NCI-H2196 (cell line): ENCODE measurements at regions not wholly inside any gene's neighbourhood (a gene's known extent, or its start where the extent isn't known, plus 50 kb on each side); places are given as distances from the start of the nearest gene placed in this dataset.

Source experiments
- DNase-seq: peaks from one replicate; lab custom pipeline; 2025; ENCODE audit not compliant: unreplicated experiment; lab: John Stamatoyannopoulos, UW

GRCh38 chr3:107028086-107028485 lies 349.2 kb upstream of the CCDC54 start:
- no peak for DNase-seq

- no peak for DNase-seq
Observed at GRCh38 chr3:107028626-107029025, 348.6 kb upstream of the CCDC54 start.

- DNase-seq: no peak
Observed at GRCh38 chr3:107032111-107032510, 345.1 kb upstream of the CCDC54 start.

- no peak for DNase-seq
Observed at GRCh38 chr3:107034142-107034541, 343.1 kb upstream of the CCDC54 start.

GRCh38 chr3:107035176-107035575 lies 342.1 kb upstream of the CCDC54 start:
- no peak for DNase-seq

- DNase-seq: no peak
Observed at GRCh38 chr3:107044677-107045076, 332.6 kb upstream of the CCDC54 start.

GRCh38 chr3:107045791-107046190 lies 331.4 kb upstream of the CCDC54 start:
- DNase-seq: no peak

GRCh38 chr3:107055181-107055942 lies 321.9 kb upstream of the CCDC54 start:
- no peak for DNase-seq

- no peak for DNase-seq
Observed at GRCh38 chr3:107061466-107061865, 315.8 kb upstream of the CCDC54 start.

GRCh38 chr3:107062310-107062709 lies 314.9 kb upstream of the CCDC54 start:
- no peak for DNase-seq

GRCh38 chr3:107062787-107063186 lies 314.5 kb upstream of the CCDC54 start:
- DNase-seq: no peak

- DNase-seq: no peak
Observed at GRCh38 chr3:107063351-107063750, 313.9 kb upstream of the CCDC54 start.

- peak; percentile 90 for DNase-seq
Observed at GRCh38 chr3:107064405-107065060, 312.7 kb upstream of the CCDC54 start.

- peak; percentile 69 for DNase-seq
Observed at GRCh38 chr3:107065094-107065861, 312.0 kb upstream of the CCDC54 start.

- no peak for DNase-seq
Observed at GRCh38 chr3:107067421-107067820, 309.8 kb upstream of the CCDC54 start.

GRCh38 chr3:107068980-107069379 lies 308.3 kb upstream of the CCDC54 start:
- no peak for DNase-seq

GRCh38 chr3:107076946-107077345 lies 300.3 kb upstream of the CCDC54 start:
- DNase-seq: no peak

- no peak for DNase-seq
Observed at GRCh38 chr3:107077391-107077790, 299.8 kb upstream of the CCDC54 start.

GRCh38 chr3:107082527-107082926 lies 294.7 kb upstream of the CCDC54 start:
- no peak for DNase-seq

- no peak for DNase-seq
Observed at GRCh38 chr3:107085261-107085660, 292.0 kb upstream of the CCDC54 start.

GRCh38 chr3:107092121-107092520 lies 285.1 kb upstream of the CCDC54 start:
- DNase-seq: no peak

GRCh38 chr3:107098864-107099263 lies 278.4 kb upstream of the CCDC54 start:
- DNase-seq: no peak
